Loucy (cell line): ENCODE measurements at regions not wholly inside any gene's neighbourhood (a gene's known extent, or its start where the extent isn't known, plus 50 kb on each side); places are given as distances from the start of the nearest gene placed in this dataset.

ENCODE experiments used
- H2AFZ ChIP-seq: fragments of 200-600 bp; sonication (generic); 2 replicates; pipeline ENCODE4 v1.6.0; 2016; ENCODE audit warnings: antibody characterized with exemption, mild to moderate bottlenecking, low read length, moderate library complexity
- H3F3A ChIP-seq: fragments of 200-600 bp; 2 replicates; pipeline ENCODE4 v1.6.0; 2016; ENCODE audit warnings: antibody characterized with exemption, low read depth, mild to moderate bottlenecking
- H3K27me3 ChIP-seq: fragments of 200-600 bp; sonication (generic); 2 replicates; pipeline ENCODE4 v1.6.1; 2014; ENCODE audit warnings: low read length, mild to moderate bottlenecking; ENCODE audit not compliant: insufficient read depth, poor library complexity, severe bottlenecking
- H3K36me3 ChIP-seq: fragments of 200-600 bp; sonication (generic); 2 replicates; pipeline ENCODE4 v1.6.1; 2016; ENCODE audit warnings: low read length; ENCODE audit not compliant: insufficient read depth
- H3K4me1 ChIP-seq: fragments of 200-600 bp; sonication (generic); 2 replicates; pipeline ENCODE4 v1.5.1; 2014; ENCODE audit warnings: low read length, mild to moderate bottlenecking; ENCODE audit not compliant: insufficient read depth, poor library complexity, severe bottlenecking
- H3K4me2 ChIP-seq: fragments of 200-600 bp; sonication (generic); 2 replicates; pipeline ENCODE4 v1.6.0; 2014; ENCODE audit warnings: antibody characterized with exemption, low read length, low read depth, mild to moderate bottlenecking; ENCODE audit not compliant: poor library complexity, severe bottlenecking
- H3K4me3 ChIP-seq: fragments of 200-600 bp; sonication (generic); 2 replicates; pipeline ENCODE4 v1.5.1; 2014; ENCODE audit warnings: low read length, mild to moderate bottlenecking, mixed read lengths; ENCODE audit not compliant: poor library complexity, severe bottlenecking
- H3K79me2 ChIP-seq: fragments of 200-600 bp; sonication (generic); 2 replicates; pipeline ENCODE4 v1.6.1; 2014; ENCODE audit warnings: low read length; ENCODE audit not compliant: insufficient read depth
- H3K9ac ChIP-seq: fragments of 200-600 bp; sonication (generic); 2 replicates; pipeline ENCODE4 v1.6.0; 2014; ENCODE audit warnings: mild to moderate bottlenecking, low read depth, low read length, moderate library complexity; ENCODE audit not compliant: poor library complexity, severe bottlenecking
- H3K9me2 ChIP-seq: fragments of 200-600 bp; sonication (generic); replicated peaks from 2 replicates; pipeline ENCODE4 v1.6.1; 2016; ENCODE audit warnings: low read depth, low read length, mixed read lengths
- H3K9me3 ChIP-seq: fragments of 200-600 bp; sonication (generic); 2 replicates; pipeline ENCODE4 v1.6.1; 2014; ENCODE audit warnings: mild to moderate bottlenecking, antibody characterized with exemption, low read length, low read depth; ENCODE audit not compliant: insufficient read depth
- H4K20me1 ChIP-seq: fragments of 200-600 bp; sonication (generic); 2 replicates; pipeline ENCODE4 v1.6.0; 2014; ENCODE audit warnings: antibody characterized with exemption, low read length, mild to moderate bottlenecking; ENCODE audit not compliant: insufficient read depth, poor library complexity, severe bottlenecking
- EZH2phosphoT487 ChIP-seq: fragments of 200-600 bp; IDR thresholded peaks from 2 replicates; pipeline ENCODE4 v1.6.1; 2018; ENCODE audit warnings: antibody characterized with exemption, mild to moderate bottlenecking, moderate library complexity, borderline replicate concordance
- TF ChIP-seq, protein P1 (sequence below): fragments of 200-600 bp; sonication (generic); conservative IDR thresholded peaks from 2 replicates; pipeline ENCODE4 v1.5.1; 2014; ENCODE audit warnings: mild to moderate bottlenecking, antibody characterized with exemption, low read length

DNA sequence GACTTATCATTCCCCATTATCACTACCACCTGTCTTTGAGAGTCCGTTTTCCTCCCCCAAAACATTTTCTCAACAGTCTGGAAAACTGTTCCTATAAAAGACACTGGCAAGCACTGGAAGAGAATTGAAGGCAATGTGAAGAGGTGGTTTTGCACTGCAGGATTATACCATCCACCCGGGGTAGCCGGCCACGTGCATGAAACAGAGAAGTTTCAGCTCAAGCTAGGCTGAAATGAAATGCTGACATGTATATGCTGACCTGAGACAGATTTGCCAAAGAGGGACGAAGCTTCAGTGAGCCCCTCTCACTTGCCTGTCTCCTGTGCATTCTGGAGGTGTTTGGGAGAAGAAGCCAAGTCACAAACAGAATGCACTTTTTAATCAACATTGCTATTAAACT, 567.0 kb downstream of the EBF1 start:
- H3F3A ChIP-seq: no peaks in the 10 kb centered on the region
- no peaks in the 10 kb centered on the region for H3K27me3 ChIP-seq
- no peak overlapping the region for H2AFZ ChIP-seq
- peaks cover 18% of the 10 kb centered on the region for H3K4me1 ChIP-seq
- H3K9ac ChIP-seq: no peak overlapping the region
- no peak for TF ChIP-seq EZH2phosphoT487
- TF ChIP-seq, protein P1, sequence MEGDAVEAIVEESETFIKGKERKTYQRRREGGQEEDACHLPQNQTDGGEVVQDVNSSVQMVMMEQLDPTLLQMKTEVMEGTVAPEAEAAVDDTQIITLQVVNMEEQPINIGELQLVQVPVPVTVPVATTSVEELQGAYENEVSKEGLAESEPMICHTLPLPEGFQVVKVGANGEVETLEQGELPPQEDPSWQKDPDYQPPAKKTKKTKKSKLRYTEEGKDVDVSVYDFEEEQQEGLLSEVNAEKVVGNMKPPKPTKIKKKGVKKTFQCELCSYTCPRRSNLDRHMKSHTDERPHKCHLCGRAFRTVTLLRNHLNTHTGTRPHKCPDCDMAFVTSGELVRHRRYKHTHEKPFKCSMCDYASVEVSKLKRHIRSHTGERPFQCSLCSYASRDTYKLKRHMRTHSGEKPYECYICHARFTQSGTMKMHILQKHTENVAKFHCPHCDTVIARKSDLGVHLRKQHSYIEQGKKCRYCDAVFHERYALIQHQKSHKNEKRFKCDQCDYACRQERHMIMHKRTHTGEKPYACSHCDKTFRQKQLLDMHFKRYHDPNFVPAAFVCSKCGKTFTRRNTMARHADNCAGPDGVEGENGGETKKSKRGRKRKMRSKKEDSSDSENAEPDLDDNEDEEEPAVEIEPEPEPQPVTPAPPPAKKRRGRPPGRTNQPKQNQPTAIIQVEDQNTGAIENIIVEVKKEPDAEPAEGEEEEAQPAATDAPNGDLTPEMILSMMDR: no peak
- no peak overlapping the region for H3K4me3 ChIP-seq
- no peaks in the 10 kb centered on the region for H3K9me3 ChIP-seq
- no peaks in the 10 kb centered on the region for H3K9me2 ChIP-seq
- H3K36me3 ChIP-seq: no peaks in the 10 kb centered on the region
- no peaks in the 10 kb centered on the region for H3K79me2 ChIP-seq
- no peak overlapping the region for H3K4me2 ChIP-seq
- no peaks in the 10 kb centered on the region for H4K20me1 ChIP-seq

DNA sequence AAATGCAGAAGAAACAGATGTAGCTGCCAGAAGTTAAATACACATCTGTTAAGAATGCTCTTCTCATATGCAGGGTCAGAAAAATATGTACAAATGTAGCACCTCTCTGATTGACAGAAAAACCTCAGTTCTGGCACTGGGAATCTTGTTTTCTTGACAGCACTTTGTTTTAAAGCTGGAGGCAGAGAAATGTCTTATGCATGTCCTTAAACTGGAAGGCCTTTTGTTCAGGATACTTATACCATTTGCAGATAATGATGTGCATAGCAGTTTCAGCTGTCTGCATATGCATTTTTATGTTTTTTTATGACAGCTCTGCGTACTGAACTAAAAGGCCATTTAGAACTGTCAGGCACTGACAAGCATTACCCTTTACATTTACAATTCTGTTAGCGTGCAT, 567.9 kb downstream of the EBF1 start:
- Histone ChIP-seq H3K36me3 (no peaks in the 10 kb centered on the region), H3F3A (no peaks in the 10 kb centered on the region), H3K9me3 (no peaks in the 10 kb centered on the region), H2AFZ (peak overlapping the region; percentile 70), H3K9ac (no peak overlapping the region), H3K4me3 (no peak overlapping the region), H3K4me1 (peaks cover 12% of the 10 kb centered on the region), H4K20me1 (no peaks in the 10 kb centered on the region), H3K79me2 (no peaks in the 10 kb centered on the region), H3K9me2 (no peaks in the 10 kb centered on the region), H3K27me3 (no peaks in the 10 kb centered on the region), H3K4me2 (no peak overlapping the region)
- TF ChIP-seq, protein P1: no peak
- TF ChIP-seq EZH2phosphoT487: no peak

DNA sequence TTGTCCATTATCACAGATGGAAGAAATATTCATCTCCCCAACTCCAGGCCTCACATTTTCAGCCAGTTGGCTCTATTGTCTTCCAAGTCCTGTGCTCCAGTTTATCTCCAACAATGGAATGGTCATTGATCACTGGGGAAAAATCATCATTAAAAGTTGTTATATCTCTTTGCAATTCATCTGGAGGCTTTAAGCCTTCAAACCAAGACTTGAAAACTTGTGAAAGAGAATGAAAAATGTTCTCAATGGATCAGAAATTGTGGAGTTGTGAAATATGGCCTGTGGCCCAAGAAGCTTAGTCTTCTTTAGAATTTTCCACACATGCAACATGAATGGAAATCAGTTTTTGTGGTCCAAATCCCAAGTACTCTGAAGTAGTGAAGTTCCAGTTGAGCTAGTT, 569.6 kb downstream of the EBF1 start:
- H3K4me2 ChIP-seq: no peak overlapping the region
- no peaks in the 10 kb centered on the region for H3F3A ChIP-seq
- no peaks in the 10 kb centered on the region for H3K36me3 ChIP-seq
- no peak overlapping the region for H2AFZ ChIP-seq
- no peak overlapping the region for H3K9ac ChIP-seq
- H3K27me3 ChIP-seq: no peaks in the 10 kb centered on the region
- no peaks in the 10 kb centered on the region for H4K20me1 ChIP-seq
- H3K9me3 ChIP-seq: no peaks in the 10 kb centered on the region
- no peak overlapping the region for H3K4me3 ChIP-seq
- no peaks in the 10 kb centered on the region for H3K79me2 ChIP-seq
- H3K4me1 ChIP-seq: peaks cover 2% of the 10 kb centered on the region
- no peaks in the 10 kb centered on the region for H3K9me2 ChIP-seq
- TF ChIP-seq, protein P1: no peak
- no peak for TF ChIP-seq EZH2phosphoT487
